ENCODE measurements at regions not wholly inside any gene's neighbourhood (a gene's known extent, or its start where the extent isn't known, plus 50 kb on each side); places are given as distances from the start of the nearest gene placed in this dataset.

DNA sequence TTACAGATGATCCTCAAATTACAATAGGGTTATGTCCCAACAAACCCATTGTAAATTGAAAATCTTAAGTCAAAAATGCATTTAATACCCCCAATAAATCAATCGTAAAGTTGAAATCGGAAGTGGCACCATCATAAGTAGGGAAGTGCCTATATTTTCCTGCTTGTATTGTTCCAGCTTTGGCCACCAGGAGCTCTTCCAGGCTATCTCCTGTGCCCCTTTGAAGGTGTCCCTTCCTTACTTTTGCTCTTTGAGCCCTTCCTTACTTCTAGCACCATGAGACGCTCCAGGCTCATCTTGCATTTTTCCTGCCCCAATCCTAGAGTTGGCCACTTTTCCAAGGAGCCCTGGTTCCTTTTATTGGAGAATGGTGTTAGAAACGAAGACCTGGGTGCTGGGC is 163.0 kb upstream of the TSC22D1 start:
- TF ChIP-seq, protein P1, sequence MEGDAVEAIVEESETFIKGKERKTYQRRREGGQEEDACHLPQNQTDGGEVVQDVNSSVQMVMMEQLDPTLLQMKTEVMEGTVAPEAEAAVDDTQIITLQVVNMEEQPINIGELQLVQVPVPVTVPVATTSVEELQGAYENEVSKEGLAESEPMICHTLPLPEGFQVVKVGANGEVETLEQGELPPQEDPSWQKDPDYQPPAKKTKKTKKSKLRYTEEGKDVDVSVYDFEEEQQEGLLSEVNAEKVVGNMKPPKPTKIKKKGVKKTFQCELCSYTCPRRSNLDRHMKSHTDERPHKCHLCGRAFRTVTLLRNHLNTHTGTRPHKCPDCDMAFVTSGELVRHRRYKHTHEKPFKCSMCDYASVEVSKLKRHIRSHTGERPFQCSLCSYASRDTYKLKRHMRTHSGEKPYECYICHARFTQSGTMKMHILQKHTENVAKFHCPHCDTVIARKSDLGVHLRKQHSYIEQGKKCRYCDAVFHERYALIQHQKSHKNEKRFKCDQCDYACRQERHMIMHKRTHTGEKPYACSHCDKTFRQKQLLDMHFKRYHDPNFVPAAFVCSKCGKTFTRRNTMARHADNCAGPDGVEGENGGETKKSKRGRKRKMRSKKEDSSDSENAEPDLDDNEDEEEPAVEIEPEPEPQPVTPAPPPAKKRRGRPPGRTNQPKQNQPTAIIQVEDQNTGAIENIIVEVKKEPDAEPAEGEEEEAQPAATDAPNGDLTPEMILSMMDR (conservative IDR thresholded peaks at IDR 0.05; ENCODE audit: low read depth, low read length): 0 out of 2 replicates have a peak, but pooled peaks have one; percentile 8
- TF ChIP-seq EZH2 (IDR thresholded peaks at IDR 0.05; ENCODE audit: borderline replicate concordance, low read depth, low read length, poor library complexity, severe bottlenecking): no peak
